Spleen (tissue), 11 donors: ENCODE measurements at regions not wholly inside any gene's neighbourhood (a gene's known extent, or its start where the extent isn't known, plus 50 kb on each side); places are given as distances from the start of the nearest gene placed in this dataset.

Experiments used
- DNase-seq: peaks from one replicate; pipeline ENCODE4 v3.0.0-alpha.2; 2020
- H3K27ac ChIP-seq, 8 donors: fragments of 200-600 bp; sonication (generic) in 7 of 8; 1 replicate in 4 of 8; 2 replicates in 4 of 8; pipeline versions ENCODE4 v1.5.0 to v1.8.0; 2016 to 2021; ENCODE audit warnings: inconsistent platforms in 4 of 8, mild to moderate bottlenecking in 4 of 8, moderate library complexity in 1 of 8
- H3K27me3 ChIP-seq, 7 donors: fragments of 200-600 bp; sonication (generic) in 6 of 7; replicated peaks in 1 of 7; 1 replicate in 4 of 7; 2 replicates in 3 of 7; pipeline versions ENCODE4 v1.5.0 to v1.8.0; 2016 to 2021; ENCODE audit warnings: inconsistent platforms in 3 of 7, mild to moderate bottlenecking in 1 of 7
- H3K36me3 ChIP-seq, 6 donors: fragments of 200-600 bp; sonication (generic) in 5 of 6; 1 replicate in 4 of 6; 2 replicates in 2 of 6; pipeline versions ENCODE4 v1.5.0 to v1.8.0; 2016 to 2021; ENCODE audit warnings: inconsistent platforms in 2 of 6
- H3K4me1 ChIP-seq, 6 donors: fragments of 200-600 bp; sonication (generic) in 5 of 6; 1 replicate in 3 of 6; 2 replicates in 3 of 6; pipeline versions ENCODE4 v1.5.0 to v1.8.0; 2016 to 2021; ENCODE audit warnings: inconsistent platforms in 3 of 6
- H3K4me3 ChIP-seq, 8 donors: fragments of 200-600 bp; sonication (generic) in 7 of 8; 1 replicate in 4 of 8; 2 replicates in 4 of 8; pipeline versions ENCODE4 v1.5.0 to v1.8.0; 2016 to 2021; ENCODE audit warnings: inconsistent platforms in 4 of 8, mild to moderate bottlenecking in 4 of 8, moderate library complexity in 2 of 8
- H3K9me3 ChIP-seq, 8 donors: fragments of 200-600 bp; sonication (generic) in 7 of 8; 1 replicate in 4 of 8; 2 replicates in 4 of 8; pipeline versions ENCODE4 v1.5.0 to v1.8.0; 2016 to 2021; ENCODE audit warnings: inconsistent platforms in 4 of 8
- POLR2A ChIP-seq, 3 donors: fragments of 450-650 bp; IDR thresholded peaks; one replicate each; pipeline ENCODE4 v1.5.1; 2017; ENCODE audit warnings: antibody characterized with exemption in 3 of 3, mild to moderate bottlenecking in 1 of 3
- POLR2AphosphoS5 ChIP-seq, 3 donors: sonication (generic); formaldehyde crosslinking; IDR thresholded peaks; one replicate each; pipeline ENCODE4 v1.5.1; 2017; ENCODE audit warnings: antibody characterized with exemption in 3 of 3
- WGBS, 5 donors: extraction: QIAGEN DNeasy Blood & Tissue Kit in 3 of 5; methylation state at CpG; one replicate each; pipeline versions ENCODE4 v1.1.5 to v1.1.7; 2013 to 2018; 5-methylcytosine and 5-hydroxymethylcytosine counted together
- intact Hi-C: fragments of 100-400 bp; cut with DNase I; formaldehyde crosslinking; loops from one replicate; pipeline ENCODE4 v1.15.0; 2023; ENCODE audit warnings: low total_unique reads
- TF ChIP-seq, protein P1 (sequence below), 11 experiments: fragments of 200-600 bp in 7 of 11; fragments of 450-650 bp in 4 of 11; sonication (generic) in 4 of 11; IDR thresholded peaks in 8 of 11; conservative IDR thresholded peaks in 3 of 11; 1 replicate in 7 of 11; 2 replicates in 4 of 11; pipeline versions ENCODE4 v1.4.0 to v1.8.0; 2016 to 2021; ENCODE audit warnings: antibody characterized with exemption in 11 of 11, inconsistent platforms in 4 of 11, mild to moderate bottlenecking in 1 of 11
- donor health status: healthy with polysubstance abuse.
- donor health status: DM: no; HTN: no; CAD: no; lungs with moderate emphysema.
- donor health status: DM: no; HTN: no; CAD: no.
- donor health status: Bipolar disorder and iron deficiency.
- donor health status: healthy.
- donor health status: DM: no; HTN: no; CAD: no.
- donor health status: DM: yes; HTN: yes; CAD: no.

- intact Hi-C loops: no loop called here
Measured at GRCh38 chr11:70751142-70751734, 352.9 kb downstream of the CTTN start.

GRCh38 chr11:70755410-70756158 is 357.3 kb downstream of the CTTN start:
- H3K4me3 ChIP-seq: no peak overlapping the region
- H3K27ac ChIP-seq: no peak overlapping the region
- intact Hi-C loops: loop anchor here (2.0 kb wide), 1 partner anchor 289 kb away; no protein-coding TSS in a partner anchor
- H3K27me3 ChIP-seq: peaks cover 0 to 28% (median 0%) of the 10 kb centered on the region in 7 donors
- peaks cover 0 to 18% (median 15%) of the 10 kb centered on the region in 8 donors for H3K9me3 ChIP-seq
- DNase-seq: peak; percentile 90
- WGBS, 5 donors: 17 to 25% (median 21%) methylated on average over 20 to 37 of the region's 37 CpGs
- TF ChIP-seq POLR2AphosphoS5 (IDR thresholded peaks at IDR 0.05) (peak in 2 of 3 donors; percentile 53 to 66), POLR2A (IDR thresholded peaks at IDR 0.05) (no peak)
- TF ChIP-seq, protein P1, sequence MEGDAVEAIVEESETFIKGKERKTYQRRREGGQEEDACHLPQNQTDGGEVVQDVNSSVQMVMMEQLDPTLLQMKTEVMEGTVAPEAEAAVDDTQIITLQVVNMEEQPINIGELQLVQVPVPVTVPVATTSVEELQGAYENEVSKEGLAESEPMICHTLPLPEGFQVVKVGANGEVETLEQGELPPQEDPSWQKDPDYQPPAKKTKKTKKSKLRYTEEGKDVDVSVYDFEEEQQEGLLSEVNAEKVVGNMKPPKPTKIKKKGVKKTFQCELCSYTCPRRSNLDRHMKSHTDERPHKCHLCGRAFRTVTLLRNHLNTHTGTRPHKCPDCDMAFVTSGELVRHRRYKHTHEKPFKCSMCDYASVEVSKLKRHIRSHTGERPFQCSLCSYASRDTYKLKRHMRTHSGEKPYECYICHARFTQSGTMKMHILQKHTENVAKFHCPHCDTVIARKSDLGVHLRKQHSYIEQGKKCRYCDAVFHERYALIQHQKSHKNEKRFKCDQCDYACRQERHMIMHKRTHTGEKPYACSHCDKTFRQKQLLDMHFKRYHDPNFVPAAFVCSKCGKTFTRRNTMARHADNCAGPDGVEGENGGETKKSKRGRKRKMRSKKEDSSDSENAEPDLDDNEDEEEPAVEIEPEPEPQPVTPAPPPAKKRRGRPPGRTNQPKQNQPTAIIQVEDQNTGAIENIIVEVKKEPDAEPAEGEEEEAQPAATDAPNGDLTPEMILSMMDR (IDR thresholded peaks at IDR 0.05 in 8 of 11, conservative IDR thresholded peaks at IDR 0.05 in 3 of 11): peak; percentile 67 to 98 (median 94)
- no peaks in the 10 kb centered on the region for H3K36me3 ChIP-seq
- peaks cover 0 to 10% (median 6%) of the 10 kb centered on the region in 6 donors for H3K4me1 ChIP-seq

More at GRCh38 chr11:70751142-70751734, 352.9 kb downstream of the CTTN start:
- Histone ChIP-seq H3K27ac (no peak overlapping the region), H3K36me3 (no peaks in the 10 kb centered on the region), H3K27me3 (peaks cover 0 to 17% (median 0%) of the 10 kb centered on the region in 7 donors), H3K4me1 (peaks cover 0 to 10% (median 6%) of the 10 kb centered on the region in 6 donors), H3K9me3 (peaks cover 0 to 36% (median 28%) of the 10 kb centered on the region in 8 donors), H3K4me3 (no peak overlapping the region)
- TF ChIP-seq POLR2AphosphoS5 (IDR thresholded peaks at IDR 0.05): no peak
- TF ChIP-seq, protein P1 (IDR thresholded peaks at IDR 0.05 in 8 of 11, conservative IDR thresholded peaks at IDR 0.05 in 3 of 11): no peak
- TF ChIP-seq POLR2A (IDR thresholded peaks at IDR 0.05): no peak
- DNase-seq: no peak
- WGBS, 5 donors: 65 to 79% (median 71%) methylated on average over 4 of the region's 4 CpGs

DNA sequence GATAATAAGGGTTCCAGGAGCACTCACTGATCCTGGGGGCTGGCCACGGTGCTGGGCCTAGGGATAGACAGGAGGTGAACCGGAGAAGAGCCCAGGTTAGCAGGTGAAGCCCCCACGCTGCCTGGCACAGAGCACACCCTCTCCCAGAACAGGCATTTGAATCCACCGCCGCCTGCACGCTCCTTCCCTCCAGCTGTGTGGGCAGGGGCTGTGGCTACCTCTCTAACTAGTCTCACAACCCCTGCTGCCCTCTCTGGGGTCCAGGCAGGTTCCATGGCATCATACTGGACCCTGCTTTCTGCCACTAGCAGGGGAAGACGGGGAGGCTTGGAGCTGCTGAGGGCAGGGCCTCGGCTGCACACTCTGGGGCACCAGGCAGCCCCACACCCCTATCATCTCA is 358.0 kb downstream of the CTTN start:
- intact Hi-C loops: no loop called here
- peaks cover 0 to 18% (median 12%) of the 10 kb centered on the region in 8 donors for H3K9me3 ChIP-seq
- TF ChIP-seq POLR2A (IDR thresholded peaks at IDR 0.05) (no peak), POLR2AphosphoS5 (IDR thresholded peaks at IDR 0.05) (no peak)
- TF ChIP-seq, protein P1 (IDR thresholded peaks at IDR 0.05 in 8 of 11, conservative IDR thresholded peaks at IDR 0.05 in 3 of 11): no peak
- H3K27ac ChIP-seq: no peak overlapping the region
- no peak overlapping the region for H3K4me3 ChIP-seq
- peaks cover 0 to 28% (median 0%) of the 10 kb centered on the region in 7 donors for H3K27me3 ChIP-seq
- 84 to 93% (median 88%) methylated on average over 6 to 8 of the region's 8 CpGs for WGBS, 5 donors
- peaks cover 0 to 10% (median 6%) of the 10 kb centered on the region in 6 donors for H3K4me1 ChIP-seq
- peak; percentile 25 for DNase-seq
- no peaks in the 10 kb centered on the region for H3K36me3 ChIP-seq

- 66 to 85% (median 77%) methylated on average over 7 of the region's 7 CpGs for WGBS, 5 donors
- no peak for TF ChIP-seq POLR2AphosphoS5 (IDR thresholded peaks at IDR 0.05)
- TF ChIP-seq, protein P1 (IDR thresholded peaks at IDR 0.05 in 8 of 11, conservative IDR thresholded peaks at IDR 0.05 in 3 of 11): no peak
- no peak for TF ChIP-seq POLR2A (IDR thresholded peaks at IDR 0.05)
- Histone ChIP-seq H3K27ac (no peak overlapping the region), H3K27me3 (peaks cover 0 to 28% (median 0%) of the 10 kb centered on the region in 7 donors), H3K4me1 (peaks cover 0 to 10% (median 6%) of the 10 kb centered on the region in 6 donors), H3K4me3 (no peak overlapping the region), H3K36me3 (no peaks in the 10 kb centered on the region), H3K9me3 (peaks cover 0 to 18% (median 12%) of the 10 kb centered on the region in 8 donors)
- intact Hi-C loops: no loop called here
- peak; percentile 16 for DNase-seq
Measured at GRCh38 chr11:70756756-70757155, 358.4 kb downstream of the CTTN start.
